ENCODE measurements at regions not wholly inside any gene's neighbourhood (a gene's known extent, or its start where the extent isn't known, plus 50 kb on each side); places are given as distances from the start of the nearest gene placed in this dataset.

- TF ChIP-seq ZBTB43 (CRISPR knock-in tag; IDR thresholded peaks at IDR 0.05) (no peak), SOX15 (CRISPR knock-in tag; IDR thresholded peaks at IDR 0.05) (no peak), ZNF317 (CRISPR knock-in tag; IDR thresholded peaks at IDR 0.05; ENCODE audit: borderline replicate concordance, low read depth) (no peak), ZBTB21 (CRISPR knock-in tag; IDR thresholded peaks at IDR 0.05; ENCODE audit: borderline replicate concordance) (no peak)
Measured at GRCh38 chr17:13977837-13978236, 91.5 kb upstream of the COX10 start (continued).

- ChIA-PET POLR2A (no interaction called here), CTCF (no interaction called here)
- TF ChIP-seq CDX4 (CRISPR knock-in tag; IDR thresholded peaks at IDR 0.05; ENCODE audit: borderline replicate concordance) (no peak), MAX (CRISPR knock-in tag; IDR thresholded peaks at IDR 0.05) (peak; percentile 37; the same call in 1 of the 2 replicates)
- no peaks in the 10 kb centered on the region for H3K27me3 Mint-ChIP-seq (ENCODE audit: low read depth)
- H3K4me1 Mint-ChIP-seq = peaks cover 24% of the 10 kb centered on the region
- peaks cover 23% of the 10 kb centered on the region for H3K9me3 Mint-ChIP-seq
- no peak overlapping the region for H3K4me3 Mint-ChIP-seq
- DNase-seq (ENCODE audit: low spot score) = no peak
- peak; percentile 74 for ATAC-seq
- no peak overlapping the region for H3K27ac Mint-ChIP-seq
- H3K36me3 Mint-ChIP-seq = peaks cover 7% of the 10 kb centered on the region
Measured at GRCh38 chr17:13978478-13978877, 90.8 kb upstream of the COX10 start.

GRCh38 chr17:13981881-13982280 is 87.4 kb upstream of the COX10 start:
- ChIA-PET CTCF (no interaction called here), POLR2A (no interaction called here)
- Mint-ChIP-seq H3K27me3 (ENCODE audit: low read depth) (no peaks in the 10 kb centered on the region), H3K27ac (no peak overlapping the region), H3K4me3 (no peak overlapping the region), H3K36me3 (peaks cover 5% of the 10 kb centered on the region), H3K4me1 (peaks cover 37% of the 10 kb centered on the region), H3K9me3 (peaks cover 21% of the 10 kb centered on the region)
- ATAC-seq (no peak), DNase-seq (ENCODE audit: low spot score) (no peak)
- no peak for TF ChIP-seq NR3C1 (CRISPR knock-in tag; conservative IDR thresholded peaks at IDR 0.05; ENCODE audit: low read depth)
- no peak for TF ChIP-seq E2F5 (CRISPR knock-in tag; IDR thresholded peaks at IDR 0.05)
- TF ChIP-seq ATF1 (CRISPR knock-in tag; IDR thresholded peaks at IDR 0.05) = no peak
- TF ChIP-seq ZSCAN18 (CRISPR knock-in tag; IDR thresholded peaks at IDR 0.05) = no peak
- no peak for TF ChIP-seq CDX4 (CRISPR knock-in tag; IDR thresholded peaks at IDR 0.05; ENCODE audit: borderline replicate concordance)
- no peak for TF ChIP-seq ETV6 (CRISPR knock-in tag; IDR thresholded peaks at IDR 0.05)
- TF ChIP-seq MLX (CRISPR knock-in tag; IDR thresholded peaks at IDR 0.05) = no peak
- TF ChIP-seq CBFB (CRISPR knock-in tag; IDR thresholded peaks at IDR 0.05; ENCODE audit: low read depth) = no peak
- no peak for TF ChIP-seq AFF4 (CRISPR knock-in tag; IDR thresholded peaks at IDR 0.05; ENCODE audit: borderline replicate concordance)
- TF ChIP-seq ZNF416 (CRISPR knock-in tag; IDR thresholded peaks at IDR 0.05) = no peak
- TF ChIP-seq KAT7 (CRISPR knock-in tag; IDR thresholded peaks at IDR 0.05; ENCODE audit: borderline replicate concordance) = no peak
- TF ChIP-seq ESRRA (CRISPR knock-in tag; IDR thresholded peaks at IDR 0.05; ENCODE audit: borderline replicate concordance) = no peak
- no peak for TF ChIP-seq TEAD1 (CRISPR knock-in tag; IDR thresholded peaks at IDR 0.05)
- no peak for TF ChIP-seq USF1 (CRISPR knock-in tag; IDR thresholded peaks at IDR 0.05)
- no peak for TF ChIP-seq TEAD4 (CRISPR knock-in tag; IDR thresholded peaks at IDR 0.05)
- TF ChIP-seq JUN (CRISPR knock-in tag; IDR thresholded peaks at IDR 0.05) = no peak
- TF ChIP-seq ERG (CRISPR knock-in tag; IDR thresholded peaks at IDR 0.05) = no peak

Data from WTC11 (cell line).